SK-N-SH (cell line): ENCODE measurements at regions not wholly inside any gene's neighbourhood (a gene's known extent, or its start where the extent isn't known, plus 50 kb on each side); places are given as distances from the start of the nearest gene placed in this dataset.
A peak's percentile ranks its signal among the peaks of the same experiment; 100 is the strongest.

Experiments used
- CTCF ChIA-PET: fragments of 300-600, 350-600 bp; formaldehyde crosslinking; extraction: SDS; loops from one replicate; lab custom pipeline; 2021; lab: Yijun Ruan, JAX
- POLR2A ChIA-PET: fragments of 350-600 bp; sonication (Branson Sonifier 250); formaldehyde crosslinking; extraction: SDS; loops from one replicate; lab custom pipeline; 2020; ENCODE audit warnings: antibody characterized with exemption, inconsistent platforms; lab: Yijun Ruan, JAX
- DNase-seq: peaks from one replicate; pipeline ENCODE4 v3.0.0; 2012
- H2AFZ ChIP-seq: fragments of 200-600 bp; sonication (generic); 2 replicates; pipeline ENCODE4 v1.8.1; 2016; ENCODE audit warnings: antibody characterized with exemption, mild to moderate bottlenecking, low read depth
- H3F3A ChIP-seq: fragments of 200-600 bp; sonication (generic); replicated peaks from 2 replicates; pipeline ENCODE3; 2016; ENCODE audit warnings: antibody characterized with exemption, mild to moderate bottlenecking; ENCODE audit not compliant: insufficient read depth
- H3K27ac ChIP-seq, 2 experiments: fragments of 200-500 bp in 1 of 2; fragments of 200-600 bp in 1 of 2; sonication (Bioruptor generic) in 1 of 2; sonication (generic), shearing (Covaris generic) in 1 of 2; 2 replicates each; pipeline versions ENCODE4 v1.5.1 to v1.6.1; 2014 to 2016; ENCODE audit warnings: low read depth in 2 of 2, inconsistent platforms in 1 of 2, low read length in 1 of 2, mild to moderate bottlenecking in 1 of 2, mixed read lengths in 1 of 2
- H3K27me3 ChIP-seq: fragments of 200-600 bp; sonication (generic), shearing (Covaris generic); 2 replicates; pipeline ENCODE4 v1.6.1; 2016; ENCODE audit warnings: mixed run types; ENCODE audit not compliant: insufficient read depth
- H3K36me3 ChIP-seq, 2 experiments: fragments of 200-500 bp in 1 of 2; fragments of 200-600 bp in 1 of 2; sonication (Bioruptor generic) in 1 of 2; sonication (generic) in 1 of 2; replicated peaks in 1 of 2; 2 replicates each; pipeline versions ENCODE3 to v1.5.1; 2014 to 2016; ENCODE audit warnings: low read length in 1 of 2, mild to moderate bottlenecking in 1 of 2; ENCODE audit not compliant: insufficient read depth in 2 of 2, control insufficient read depth in 1 of 2
- H3K4me1 ChIP-seq, 2 experiments: fragments of 200-500 bp in 1 of 2; fragments of 200-600 bp in 1 of 2; sonication (Bioruptor generic) in 1 of 2; sonication (generic), shearing (Covaris generic) in 1 of 2; 2 replicates each; pipeline versions ENCODE4 v1.5.1 to v1.6.1; 2014 to 2016; ENCODE audit warnings: low read depth in 1 of 2, low read length in 1 of 2, mixed run types in 1 of 2; ENCODE audit not compliant: insufficient read depth in 2 of 2, control insufficient read depth in 1 of 2
- H3K4me2 ChIP-seq: fragments of 200-600 bp; sonication (generic), shearing (Covaris generic); 2 replicates; pipeline ENCODE4 v1.6.1; 2017; ENCODE audit warnings: mixed run types
- H3K4me3 ChIP-seq, 2 experiments: fragments of 200-500 bp in 1 of 2; fragments of 200-600 bp in 1 of 2; sonication (Bioruptor generic) in 1 of 2; sonication (generic), shearing (Covaris generic) in 1 of 2; 2 replicates each; pipeline versions ENCODE4 v1.5.1 to v1.8.1; 2014 to 2016; ENCODE audit warnings: low read depth in 2 of 2, inconsistent platforms in 1 of 2, low read length in 1 of 2, mild to moderate bottlenecking in 1 of 2, mixed read lengths in 1 of 2, moderate library complexity in 1 of 2
- H3K79me2 ChIP-seq: fragments of 200-600 bp; sonication (generic); 2 replicates; pipeline ENCODE4 v1.8.1; 2017; ENCODE audit warnings: mild to moderate bottlenecking; ENCODE audit not compliant: insufficient read depth
- H3K9ac ChIP-seq: fragments of 200-600 bp; sonication (generic); 2 replicates; pipeline ENCODE4 v1.6.1; 2017; ENCODE audit warnings: mixed run types
- H3K9me2 ChIP-seq: fragments of 200-600 bp; sonication (generic); 2 replicates; pipeline ENCODE4 v1.6.1; 2017; ENCODE audit warnings: mixed run types
- H3K9me3 ChIP-seq: fragments of 200-600 bp; sonication (generic); 2 replicates; pipeline ENCODE4 v1.6.1; 2017; ENCODE audit warnings: mixed run types, mild to moderate bottlenecking, moderate library complexity
- H4K20me1 ChIP-seq: fragments of 200-600 bp; sonication (generic); 2 replicates; pipeline ENCODE4 v1.6.1; 2017; ENCODE audit warnings: mild to moderate bottlenecking, mixed run types; ENCODE audit not compliant: insufficient read depth
- MAX ChIP-seq: IDR thresholded peaks from 2 replicates; pipeline ENCODE4 v1.4.0; 2012; ENCODE audit warnings: low read depth
- PBX3 ChIP-seq: IDR thresholded peaks from 2 replicates; pipeline ENCODE4; 2012
- RAD21 ChIP-seq: IDR thresholded peaks from 2 replicates; pipeline ENCODE4 v1.6.1; 2012; ENCODE audit warnings: mild to moderate bottlenecking, low read length
- RFX5 ChIP-seq: IDR thresholded peaks from 2 replicates; pipeline ENCODE4 v1.6.1; 2012; ENCODE audit warnings: mild to moderate bottlenecking, improper control_type of control experiment, low read length
- USF2 ChIP-seq: fragments of 150-350 bp; IDR thresholded peaks from 2 replicates; pipeline ENCODE4 v1.6.1; 2017; ENCODE audit warnings: antibody characterized with exemption, low read length, low read depth, borderline replicate concordance
- YY1 ChIP-seq: IDR thresholded peaks from 2 replicates; pipeline ENCODE4 v1.4.0; 2012; ENCODE audit warnings: low read depth, mild to moderate bottlenecking
- WGBS: methylation state at CpG from one replicate; pipeline ENCODE4 v1.1.6; 2017; ENCODE audit warnings: low lambda C conversion rate; 5-methylcytosine and 5-hydroxymethylcytosine counted together

DNA sequence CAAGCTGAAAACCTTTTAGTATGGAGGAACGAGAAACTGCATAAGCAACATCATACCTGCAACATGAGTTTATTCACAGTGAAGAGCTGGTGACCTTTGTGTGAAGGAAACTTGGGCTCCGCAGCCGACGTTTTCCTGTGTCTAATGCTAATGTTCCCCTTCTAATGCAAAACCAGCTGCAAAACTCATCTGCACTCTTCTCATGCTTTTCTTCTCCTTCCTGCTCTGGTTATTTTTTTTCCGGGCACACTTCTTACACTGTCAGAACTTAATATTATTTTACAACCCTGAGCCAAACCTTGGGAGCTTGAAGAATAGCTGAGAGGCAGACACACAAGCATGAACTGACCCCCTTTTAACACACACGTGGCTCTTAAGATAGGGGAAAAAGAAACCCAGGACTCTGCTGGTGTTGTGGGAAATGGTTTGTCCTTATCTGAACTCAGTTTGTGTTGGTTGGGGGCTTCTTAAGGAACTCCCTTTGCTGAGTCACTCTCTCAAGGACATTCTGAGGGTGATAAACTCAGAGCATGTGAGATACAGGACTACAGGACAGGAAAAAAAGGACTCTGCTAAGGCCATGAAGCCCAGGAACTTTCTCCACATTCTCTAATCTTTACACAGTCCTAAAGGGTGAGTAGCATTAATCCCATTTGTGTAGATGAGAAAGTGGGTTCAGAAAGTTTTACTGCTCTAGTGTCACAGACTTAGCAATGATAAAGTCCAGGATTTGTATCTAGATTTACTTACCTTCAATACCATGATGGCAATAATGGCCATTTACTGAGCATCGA lies 439.3 kb upstream of the TRIB2 start:
- CTCF ChIA-PET: interaction anchor here (0.6 to 1.4 kb wide), 4 partner anchors 9 to 62 kb away, joined by 3 to 5 read pairs (median 4); no protein-coding TSS in a partner anchor

GRCh38 chr2:12278217-12278750 lies 438.5 kb upstream of the TRIB2 start:
- Histone ChIP-seq H3K4me3 (no peak overlapping the region), H3F3A (no peaks in the 10 kb centered on the region), H2AFZ (no peak overlapping the region), H4K20me1 (no peaks in the 10 kb centered on the region), H3K27me3 (no peaks in the 10 kb centered on the region), H3K4me2 (0 out of 2 replicates have a peak overlapping the region, but pooled peaks have one; percentile 10)
- DNase-seq: no peak
- CTCF ChIA-PET: interaction anchor here (1.0 to 1.6 kb wide), 3 partner anchors 8 to 729 kb away, joined by 3 to 4 read pairs (median 3); no protein-coding TSS in a partner anchor
- TF ChIP-seq RFX5 (no peak), USF2 (no peak), YY1 (no peak), MAX (no peak), RAD21 (no peak)
- TF ChIP-seq, all 33 proteins: peak for 0
- no peak overlapping the region for H3K27ac ChIP-seq
- H3K79me2 ChIP-seq: no peaks in the 10 kb centered on the region
- no peaks in the 10 kb centered on the region for H3K9me3 ChIP-seq
- 0 out of 4 replicates have a peak, but pooled peaks cover 0 to 3% of the 10 kb centered on the region in 2 experiments for H3K4me1 ChIP-seq
- POLR2A ChIA-PET: no interaction called here
- no peaks in the 10 kb centered on the region for H3K36me3 ChIP-seq
- no peaks in the 10 kb centered on the region for H3K9me2 ChIP-seq
- 71% methylated on average over 4 of the region's 4 CpGs for WGBS
- no peak overlapping the region for H3K9ac ChIP-seq

More for the DNA sequence above, 439.3 kb upstream of the TRIB2 start:
- WGBS: 79% methylated on average over 7 of the region's 7 CpGs
- no peak for DNase-seq
- Histone ChIP-seq H2AFZ (no peak overlapping the region), H3K36me3 (no peaks in the 10 kb centered on the region), H3K4me2 (no peak overlapping the region), H3K9me2 (no peaks in the 10 kb centered on the region), H3K4me1 (no peaks in the 10 kb centered on the region), H3K27me3 (no peaks in the 10 kb centered on the region), H3K79me2 (no peaks in the 10 kb centered on the region), H3K9me3 (no peaks in the 10 kb centered on the region), H3K27ac (no peak overlapping the region), H3K4me3 (no peak overlapping the region), H3K9ac (no peak overlapping the region), H4K20me1 (no peaks in the 10 kb centered on the region), H3F3A (no peaks in the 10 kb centered on the region)
- POLR2A ChIA-PET: no interaction called here
- TF ChIP-seq PBX3: no peak
